ENCODE measurements at regions not wholly inside any gene's neighbourhood (a gene's known extent, or its start where the extent isn't known, plus 50 kb on each side); places are given as distances from the start of the nearest gene placed in this dataset.

GRCh38 chr6:98672681-98673475, 161.5 kb upstream of the POU3F2 start:
- TF ChIP-seq CTCF (conservative IDR thresholded peaks at IDR 0.05; ENCODE audit: low read length) = no peak
- no peak for TF ChIP-seq EZH2phosphoT487 (IDR thresholded peaks at IDR 0.05; ENCODE audit: borderline replicate concordance)
